C4-2B (cell line): ENCODE measurements at regions not wholly inside any gene's neighbourhood (a gene's known extent, or its start where the extent isn't known, plus 50 kb on each side); places are given as distances from the start of the nearest gene placed in this dataset.

Experiments
- ZFX ChIP-seq: fragments of 450-650 bp; IDR thresholded peaks from 2 replicates; pipeline ENCODE4 v1.6.1; 2017
- TF ChIP-seq, protein P1 (sequence below): fragments of 450-650 bp; conservative IDR thresholded peaks from 2 replicates; pipeline ENCODE4 v1.5.1; 2017; ENCODE audit warnings: mild to moderate bottlenecking

- TF ChIP-seq, protein P1, sequence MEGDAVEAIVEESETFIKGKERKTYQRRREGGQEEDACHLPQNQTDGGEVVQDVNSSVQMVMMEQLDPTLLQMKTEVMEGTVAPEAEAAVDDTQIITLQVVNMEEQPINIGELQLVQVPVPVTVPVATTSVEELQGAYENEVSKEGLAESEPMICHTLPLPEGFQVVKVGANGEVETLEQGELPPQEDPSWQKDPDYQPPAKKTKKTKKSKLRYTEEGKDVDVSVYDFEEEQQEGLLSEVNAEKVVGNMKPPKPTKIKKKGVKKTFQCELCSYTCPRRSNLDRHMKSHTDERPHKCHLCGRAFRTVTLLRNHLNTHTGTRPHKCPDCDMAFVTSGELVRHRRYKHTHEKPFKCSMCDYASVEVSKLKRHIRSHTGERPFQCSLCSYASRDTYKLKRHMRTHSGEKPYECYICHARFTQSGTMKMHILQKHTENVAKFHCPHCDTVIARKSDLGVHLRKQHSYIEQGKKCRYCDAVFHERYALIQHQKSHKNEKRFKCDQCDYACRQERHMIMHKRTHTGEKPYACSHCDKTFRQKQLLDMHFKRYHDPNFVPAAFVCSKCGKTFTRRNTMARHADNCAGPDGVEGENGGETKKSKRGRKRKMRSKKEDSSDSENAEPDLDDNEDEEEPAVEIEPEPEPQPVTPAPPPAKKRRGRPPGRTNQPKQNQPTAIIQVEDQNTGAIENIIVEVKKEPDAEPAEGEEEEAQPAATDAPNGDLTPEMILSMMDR: no peak
- no peak for TF ChIP-seq ZFX
Observed at GRCh38 chr7:32219416-32219815, 149.2 kb upstream of the PDE1C start.
